H4 (cell line): ENCODE measurements at regions not wholly inside any gene's neighbourhood (a gene's known extent, or its start where the extent isn't known, plus 50 kb on each side); places are given as distances from the start of the nearest gene placed in this dataset.

Source experiments
- DNase-seq: peaks from one replicate; pipeline ENCODE4 v3.0.0-alpha.2; 2015; ENCODE audit warnings: low spot score

- DNase-seq, result no peak
Observed at GRCh38 chr15:46703871-46704637, 1013.3 kb upstream of the SEMA6D start.

GRCh38 chr15:46707452-46707851, 1009.9 kb upstream of the SEMA6D start:
- DNase-seq, result no peak

- no peak for DNase-seq
Observed at GRCh38 chr15:46708226-46708625, 1009.1 kb upstream of the SEMA6D start.

DNA sequence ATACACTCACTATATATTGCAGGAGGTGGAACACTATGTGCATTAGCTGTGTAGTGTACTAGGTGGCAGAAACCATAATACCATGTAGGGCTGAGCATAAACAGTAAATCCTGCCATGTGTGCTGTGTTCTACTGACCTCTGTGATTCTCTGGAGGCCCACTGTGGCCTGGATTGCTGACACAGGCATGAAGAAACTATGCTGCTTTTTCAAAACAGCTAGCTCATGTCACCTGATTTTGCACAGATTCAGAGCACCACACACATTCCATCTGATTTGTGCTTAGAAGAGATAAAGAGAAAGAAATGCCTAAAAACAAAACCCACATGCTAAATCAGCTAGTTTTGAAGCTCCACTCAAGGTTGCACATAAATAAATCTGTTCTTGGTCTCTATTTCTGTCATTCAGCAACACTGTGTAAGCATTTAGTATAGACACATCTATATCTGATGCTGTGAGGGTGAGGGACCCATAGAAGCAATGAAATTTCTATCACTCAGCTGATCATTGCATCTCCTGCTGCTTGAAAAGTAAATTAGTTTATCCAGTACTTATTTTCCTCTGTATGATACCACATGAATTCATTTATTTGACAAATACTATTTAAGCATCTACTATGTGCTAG, 1007.7 kb upstream of the SEMA6D start:
- no peak for DNase-seq

DNA sequence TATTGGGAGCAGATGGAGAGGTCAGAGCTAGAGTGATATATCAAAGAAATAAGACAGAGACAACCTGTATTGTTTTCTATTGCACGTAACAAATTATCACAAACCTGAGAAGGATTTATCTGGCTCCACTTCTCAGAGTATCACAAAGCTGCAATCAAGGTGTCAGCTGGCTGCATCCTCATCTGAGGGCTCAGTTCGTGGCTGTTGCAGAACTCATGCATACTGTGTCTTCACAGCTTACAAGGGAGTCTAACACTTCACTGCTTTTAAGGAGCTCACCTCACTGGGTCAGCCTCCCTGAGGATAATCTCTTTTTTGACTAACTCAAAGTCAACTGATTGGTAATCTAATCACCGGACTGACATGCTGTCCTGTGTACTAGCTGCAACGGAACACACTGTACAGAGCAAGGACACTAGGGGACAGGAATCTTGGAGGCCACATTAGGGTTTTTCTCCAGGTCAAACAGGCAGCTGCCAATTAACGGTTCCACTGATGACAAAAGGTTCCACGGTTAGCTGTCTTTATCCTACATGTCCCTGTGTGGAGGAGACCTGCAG, 1006.8 kb upstream of the SEMA6D start:
- no peak for DNase-seq

GRCh38 chr15:46713045-46713444, 1004.3 kb upstream of the SEMA6D start:
- DNase-seq, result no peak

- DNase-seq, result no peak
Observed at GRCh38 chr15:46714950-46715349, 1002.4 kb upstream of the SEMA6D start.

- no peak for DNase-seq
Observed at GRCh38 chr15:46723308-46723707, 994.0 kb upstream of the SEMA6D start.

GRCh38 chr15:46732060-46732459, 985.2 kb upstream of the SEMA6D start:
- no peak for DNase-seq

- no peak for DNase-seq
Observed at GRCh38 chr15:46735115-46735514, 982.2 kb upstream of the SEMA6D start.

DNA sequence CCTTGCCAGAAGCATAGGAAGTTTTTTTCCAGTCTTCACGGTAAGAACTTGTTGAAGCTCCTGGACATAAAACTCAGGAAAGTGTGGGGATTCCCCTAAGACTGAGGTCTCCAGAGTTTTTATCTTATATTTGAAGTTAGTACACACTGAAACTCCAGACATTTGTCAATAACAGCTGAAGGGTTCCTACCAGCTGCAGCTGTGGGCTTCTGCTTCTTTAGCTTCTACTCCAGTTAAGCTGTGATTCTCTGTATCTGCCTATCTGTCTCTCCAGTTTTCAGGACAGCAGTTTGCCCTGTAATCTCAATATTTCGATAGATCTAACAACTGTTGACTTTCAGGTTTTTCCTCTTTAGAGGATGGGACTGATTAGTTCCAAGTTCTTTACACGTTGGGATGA, 966.0 kb upstream of the SEMA6D start:
- no peak for DNase-seq

- DNase-seq, result no peak
Observed at GRCh38 chr15:46753946-46754345, 963.4 kb upstream of the SEMA6D start.

DNA sequence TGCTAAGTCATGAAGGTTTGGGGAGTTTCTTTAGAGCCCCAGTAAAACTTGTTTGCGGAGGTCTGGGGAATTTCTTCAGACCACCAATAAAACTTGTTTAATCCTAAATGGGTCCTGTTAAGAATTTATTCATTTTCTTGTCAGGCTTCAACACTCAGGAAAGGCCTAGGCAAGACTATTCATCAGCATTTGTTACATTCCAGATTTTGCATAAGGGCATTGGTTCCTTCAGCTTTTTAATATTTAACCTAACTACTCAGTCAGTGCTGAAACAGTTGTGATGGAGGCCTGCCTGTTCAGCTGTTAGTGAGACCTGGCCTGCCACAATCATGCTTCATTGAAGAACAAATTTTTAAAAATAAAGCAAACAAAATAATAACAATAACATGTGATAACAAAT, 954.2 kb upstream of the SEMA6D start:
- no peak for DNase-seq

GRCh38 chr15:46764851-46765250, 952.5 kb upstream of the SEMA6D start:
- no peak for DNase-seq

GRCh38 chr15:46766021-46766420, 951.3 kb upstream of the SEMA6D start:
- no peak for DNase-seq

GRCh38 chr15:46768287-46768686, 949.0 kb upstream of the SEMA6D start:
- DNase-seq, result no peak

DNA sequence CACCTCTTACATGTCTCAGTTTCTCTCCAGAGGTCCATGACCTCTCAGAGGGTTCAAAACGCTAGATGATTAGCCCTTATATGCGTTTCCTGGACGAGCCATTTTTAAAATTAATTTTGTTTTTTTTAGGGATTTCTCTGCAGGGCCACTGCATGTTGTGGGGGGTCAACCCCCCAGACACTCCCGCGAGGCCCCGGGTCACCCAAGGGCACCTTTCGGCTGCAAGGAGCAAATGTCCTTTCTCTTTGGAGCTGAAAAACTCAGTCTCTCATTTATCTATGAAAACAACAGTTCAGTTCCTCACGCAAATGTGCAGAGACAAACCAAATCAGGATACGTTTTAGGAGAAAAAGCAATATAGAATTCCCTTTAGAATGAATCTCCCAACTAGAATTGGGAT, 944.3 kb upstream of the SEMA6D start:
- DNase-seq, result no peak

DNA sequence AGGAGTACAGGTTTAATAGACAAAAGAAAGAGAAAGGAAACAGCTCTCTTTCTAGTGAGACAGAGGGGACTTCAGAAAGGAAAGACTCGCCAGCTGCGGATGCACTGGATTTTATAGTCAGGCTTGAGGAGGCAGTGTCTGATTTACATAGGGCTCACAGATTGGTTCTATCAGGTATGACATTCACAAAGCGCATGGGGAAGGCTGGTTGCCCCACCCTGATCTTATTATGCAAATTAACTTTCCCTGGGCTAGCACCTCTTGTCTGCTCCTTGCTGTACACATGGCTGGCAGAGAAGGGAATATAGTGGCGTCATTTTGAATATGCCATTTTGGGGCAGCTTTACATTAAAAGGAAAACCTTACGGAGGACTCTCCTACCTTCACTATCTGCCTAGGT, 938.4 kb upstream of the SEMA6D start:
- DNase-seq, result no peak

GRCh38 chr15:46786590-46787285, 930.6 kb upstream of the SEMA6D start:
- no peak for DNase-seq

GRCh38 chr15:46795685-46796084, 921.6 kb upstream of the SEMA6D start:
- no peak for DNase-seq

DNA sequence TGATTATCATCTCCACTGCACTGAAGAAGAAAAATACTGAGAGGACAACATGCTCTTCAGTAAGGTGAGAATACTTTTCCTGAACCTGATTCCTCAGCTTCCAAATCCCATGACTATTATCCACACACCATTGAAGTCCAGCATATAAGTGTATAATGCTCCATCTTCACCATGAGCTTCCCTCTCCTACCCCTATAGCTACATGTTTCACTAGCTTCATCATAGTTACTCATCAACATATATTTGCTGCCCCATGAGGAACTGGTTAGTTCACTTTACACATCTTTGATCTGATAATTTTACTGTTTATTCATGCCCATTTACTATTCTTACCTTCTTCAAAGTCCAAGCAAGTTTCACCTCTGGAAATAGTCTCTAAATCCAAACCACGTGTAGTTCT, 908.5 kb upstream of the SEMA6D start:
- no peak for DNase-seq

DNA sequence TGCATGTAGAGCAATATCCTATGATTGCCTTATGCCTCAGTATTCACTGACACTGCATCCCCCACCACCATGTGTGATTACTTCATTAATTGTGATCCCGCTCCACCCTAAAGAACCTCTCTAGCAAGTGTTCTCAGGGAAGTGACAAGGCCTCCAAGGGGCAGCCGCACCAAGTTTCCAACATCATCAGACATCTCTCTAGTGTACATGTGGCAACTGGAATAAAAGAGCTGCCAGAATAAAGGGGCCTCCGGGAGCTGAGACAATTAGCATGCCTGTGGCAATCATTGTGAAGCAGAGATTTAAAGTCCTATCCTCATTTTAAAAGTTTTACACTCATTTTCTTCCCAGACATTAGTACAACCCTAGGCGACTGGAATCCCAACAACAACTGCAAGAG, 902.1 kb upstream of the SEMA6D start:
- no peak for DNase-seq

- DNase-seq, result no peak
Observed at GRCh38 chr15:46815765-46816164, 901.5 kb upstream of the SEMA6D start.
